ENCODE measurements at regions not wholly inside any gene's neighbourhood (a gene's known extent, or its start where the extent isn't known, plus 50 kb on each side); places are given as distances from the start of the nearest gene placed in this dataset.

- intact Hi-C loops (cut with micrococcal nuclease): no loop called here
- H3K4me1 Mint-ChIP-seq (ENCODE audit: insufficient read depth, unreplicated experiment): no peaks in the 10 kb centered on the region
Observed at GRCh38 chr7:155145477-155146255, 75.5 kb downstream of the HTR5A start.

DNA sequence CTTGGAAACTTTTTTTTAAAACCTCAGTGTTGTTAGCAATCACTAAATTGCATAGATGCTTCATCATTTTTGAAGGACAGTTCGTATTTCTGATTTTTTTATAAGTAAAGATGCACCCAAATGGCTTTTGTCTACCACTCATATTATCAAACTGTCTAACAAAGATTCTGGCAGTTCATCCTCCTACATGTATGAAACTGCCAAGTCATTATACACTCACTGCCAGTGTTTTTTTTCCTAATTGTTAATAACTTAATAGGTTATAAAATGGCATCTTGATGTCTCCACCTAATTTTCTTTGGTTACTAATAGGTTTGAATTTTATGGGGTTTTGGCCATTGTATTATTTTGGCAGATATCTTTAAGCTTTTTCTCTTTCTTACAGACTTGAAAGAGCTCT lies 77.0 kb downstream of the HTR5A start:
- H3K4me3 Mint-ChIP-seq (ENCODE audit: unreplicated experiment): no peak overlapping the region
- POLR2A ChIA-PET: interaction anchor here (0.7 to 1.4 kb wide), 2 partner anchors 15 to 79 kb away, joined by 3 read pairs; no protein-coding TSS in a partner anchor
- DNase-seq (ENCODE audit: unreplicated experiment): no peak
- BruUV-seq (replicated peaks): no TSS peak
- intact Hi-C loops (cut with micrococcal nuclease): no loop called here
- H3K36me3 Mint-ChIP-seq (ENCODE audit: insufficient read depth, unreplicated experiment): no peaks in the 10 kb centered on the region
- CTCF ChIA-PET: interaction anchor here (0.6 kb wide), 1 partner anchor 44 kb away, joined by 3 read pairs; no protein-coding TSS in a partner anchor
- H3K27me3 Mint-ChIP-seq (ENCODE audit: insufficient read depth, unreplicated experiment): peaks cover 6% of the 10 kb centered on the region
- H3K9me3 Mint-ChIP-seq (ENCODE audit: unreplicated experiment): peaks cover 8% of the 10 kb centered on the region
- no peaks in the 10 kb centered on the region for H3K4me1 Mint-ChIP-seq (ENCODE audit: insufficient read depth, unreplicated experiment)
- no peak for TF ChIP-seq CTCF (IDR thresholded peaks at IDR 0.05; ENCODE audit: unreplicated experiment)
- no peak overlapping the region for H3K27ac Mint-ChIP-seq (ENCODE audit: low read depth, unreplicated experiment)

More at GRCh38 chr7:155145477-155146255, 75.5 kb downstream of the HTR5A start:
- no TSS peak for BruUV-seq (replicated peaks)
- CTCF ChIA-PET: no interaction called here
- H3K4me3 Mint-ChIP-seq (ENCODE audit: unreplicated experiment): no peak overlapping the region
- peaks cover 8% of the 10 kb centered on the region for H3K9me3 Mint-ChIP-seq (ENCODE audit: unreplicated experiment)
- POLR2A ChIA-PET: no interaction called here
- no peak overlapping the region for H3K27ac Mint-ChIP-seq (ENCODE audit: low read depth, unreplicated experiment)
- DNase-seq (ENCODE audit: unreplicated experiment): no peak
- no peak for TF ChIP-seq CTCF (IDR thresholded peaks at IDR 0.05; ENCODE audit: unreplicated experiment)
- peaks cover 21% of the 10 kb centered on the region for H3K27me3 Mint-ChIP-seq (ENCODE audit: insufficient read depth, unreplicated experiment)
- no peaks in the 10 kb centered on the region for H3K36me3 Mint-ChIP-seq (ENCODE audit: insufficient read depth, unreplicated experiment)

DNA sequence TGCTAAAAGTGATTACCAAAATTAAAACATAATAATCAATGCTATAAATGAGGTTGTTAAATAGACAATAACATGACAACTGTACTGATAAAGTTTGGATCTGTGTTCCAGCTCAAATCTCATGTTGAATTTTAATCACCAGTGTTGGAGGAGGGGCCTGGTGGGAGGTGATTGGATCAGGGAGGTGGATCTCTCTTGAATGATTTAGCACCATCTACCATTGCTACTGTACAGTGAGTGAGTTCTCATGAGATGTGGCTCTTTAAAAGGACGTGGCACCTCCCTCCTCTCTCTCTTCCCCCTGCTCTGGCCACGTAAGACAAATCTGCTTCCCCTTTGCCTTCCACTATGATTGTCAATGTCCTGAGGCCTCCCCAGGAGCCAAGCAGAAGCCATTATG lies 77.5 kb downstream of the HTR5A start:
- peaks cover 8% of the 10 kb centered on the region for H3K9me3 Mint-ChIP-seq (ENCODE audit: unreplicated experiment)
- H3K36me3 Mint-ChIP-seq (ENCODE audit: insufficient read depth, unreplicated experiment): no peaks in the 10 kb centered on the region
- CTCF ChIA-PET: interaction anchor here (0.6 kb wide), 1 partner anchor 43 kb away, joined by 3 read pairs; no protein-coding TSS in a partner anchor
- peaks cover 1% of the 10 kb centered on the region for H3K27me3 Mint-ChIP-seq (ENCODE audit: insufficient read depth, unreplicated experiment)
- intact Hi-C loops (cut with micrococcal nuclease): no loop called here
- no peak for DNase-seq (ENCODE audit: unreplicated experiment)
- H3K27ac Mint-ChIP-seq (ENCODE audit: low read depth, unreplicated experiment): no peak overlapping the region
- no TSS peak for BruUV-seq (replicated peaks)
- no peaks in the 10 kb centered on the region for H3K4me1 Mint-ChIP-seq (ENCODE audit: insufficient read depth, unreplicated experiment)
- POLR2A ChIA-PET: interaction anchor here (0.7 to 1.4 kb wide), 2 partner anchors 14 to 80 kb away, joined by 3 read pairs; no protein-coding TSS in a partner anchor
- no peak overlapping the region for H3K4me3 Mint-ChIP-seq (ENCODE audit: unreplicated experiment)
- TF ChIP-seq CTCF (IDR thresholded peaks at IDR 0.05; ENCODE audit: unreplicated experiment): no peak

- Mint-ChIP-seq H3K27me3 (ENCODE audit: insufficient read depth, unreplicated experiment) (no peaks in the 10 kb centered on the region), H3K4me1 (ENCODE audit: insufficient read depth, unreplicated experiment) (no peaks in the 10 kb centered on the region), H3K27ac (ENCODE audit: low read depth, unreplicated experiment) (no peak overlapping the region), H3K36me3 (ENCODE audit: insufficient read depth, unreplicated experiment) (no peaks in the 10 kb centered on the region), H3K9me3 (ENCODE audit: unreplicated experiment) (peaks cover 13% of the 10 kb centered on the region), H3K4me3 (ENCODE audit: unreplicated experiment) (no peak overlapping the region)
- ChIA-PET POLR2A (no interaction called here), CTCF (interaction anchor here (0.7 kb wide), 1 partner anchor 472 kb away, joined by 3 read pairs; no protein-coding TSS in a partner anchor)
- no peak for DNase-seq (ENCODE audit: unreplicated experiment)
- BruUV-seq (replicated peaks): no TSS peak
- TF ChIP-seq CTCF (IDR thresholded peaks at IDR 0.05; ENCODE audit: unreplicated experiment): no peak
- intact Hi-C loops (cut with micrococcal nuclease): no loop called here
Observed at GRCh38 chr7:155153676-155154075, 83.6 kb downstream of the HTR5A start.
